Brain microvascular endothelial cell (primary cell): ENCODE measurements at regions not wholly inside any gene's neighbourhood (a gene's known extent, or its start where the extent isn't known, plus 50 kb on each side); places are given as distances from the start of the nearest gene placed in this dataset.
A peak's percentile ranks its signal among the peaks of the same experiment; 100 is the strongest.

Experiments
- DNase-seq: peaks from one replicate; pipeline ENCODE4 v3.0.0-alpha.2; 2020
- H3K27ac ChIP-seq: fragments of 250-450 bp; sonication (Bioruptor Pico); 2 replicates; pipeline ENCODE4 v1.5.1; 2020; ENCODE audit warnings: mild to moderate bottlenecking, moderate library complexity
- H3K27me3 ChIP-seq: fragments of 250-450 bp; sonication (Bioruptor Pico); replicated peaks from 2 replicates; pipeline ENCODE4 v1.5.1; 2020; ENCODE audit warnings: mild to moderate bottlenecking
- H3K36me3 ChIP-seq: fragments of 250-450 bp; sonication (Bioruptor Pico); replicated peaks from 2 replicates; pipeline ENCODE4 v1.5.1; 2020; ENCODE audit warnings: mild to moderate bottlenecking
- H3K4me3 ChIP-seq: 2 replicates; pipeline ENCODE4 v1.5.1; 2011; ENCODE audit warnings: low read depth, mild to moderate bottlenecking, control low read depth, low read length, moderate library complexity
- in situ Hi-C: cut with HindIII; loops from 2 replicates; pipeline ENCODE4 v1.10.0; 2017; ENCODE audit warnings: low sequenced_read_pairs, low pct_ligation_motif_present
- TF ChIP-seq, protein P1 (sequence below): IDR thresholded peaks from 2 replicates; pipeline ENCODE4 v1.5.1; 2011; ENCODE audit warnings: low read depth, mild to moderate bottlenecking, moderate library complexity, low read length, control low read depth, inconsistent platforms; ENCODE audit errors: missing control alignments

DNA sequence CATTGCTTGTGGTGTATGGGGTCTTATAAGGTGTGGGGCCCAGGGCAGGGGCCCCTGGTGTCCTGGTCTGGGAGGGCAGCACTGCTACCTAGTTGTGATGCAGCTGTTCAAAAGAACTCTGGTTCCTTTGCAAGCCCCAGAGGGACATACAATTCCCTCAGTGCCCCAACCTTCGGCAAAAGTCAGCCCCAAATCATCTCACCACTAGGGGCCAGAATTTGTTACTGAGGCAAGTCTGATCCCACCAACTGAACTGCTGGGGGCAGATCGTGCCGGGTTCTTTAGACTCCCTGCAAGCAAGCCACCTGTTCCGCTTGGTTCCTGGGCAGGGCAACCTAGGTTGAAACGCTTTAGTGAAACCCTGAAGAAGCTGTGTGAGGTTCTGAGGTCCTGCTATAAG lies 180.1 kb upstream of the S100G start:
- no peak for DNase-seq
- in situ Hi-C loops, result no loop called here
- H3K27ac ChIP-seq, result no peak overlapping the region
- TF ChIP-seq, protein P1, sequence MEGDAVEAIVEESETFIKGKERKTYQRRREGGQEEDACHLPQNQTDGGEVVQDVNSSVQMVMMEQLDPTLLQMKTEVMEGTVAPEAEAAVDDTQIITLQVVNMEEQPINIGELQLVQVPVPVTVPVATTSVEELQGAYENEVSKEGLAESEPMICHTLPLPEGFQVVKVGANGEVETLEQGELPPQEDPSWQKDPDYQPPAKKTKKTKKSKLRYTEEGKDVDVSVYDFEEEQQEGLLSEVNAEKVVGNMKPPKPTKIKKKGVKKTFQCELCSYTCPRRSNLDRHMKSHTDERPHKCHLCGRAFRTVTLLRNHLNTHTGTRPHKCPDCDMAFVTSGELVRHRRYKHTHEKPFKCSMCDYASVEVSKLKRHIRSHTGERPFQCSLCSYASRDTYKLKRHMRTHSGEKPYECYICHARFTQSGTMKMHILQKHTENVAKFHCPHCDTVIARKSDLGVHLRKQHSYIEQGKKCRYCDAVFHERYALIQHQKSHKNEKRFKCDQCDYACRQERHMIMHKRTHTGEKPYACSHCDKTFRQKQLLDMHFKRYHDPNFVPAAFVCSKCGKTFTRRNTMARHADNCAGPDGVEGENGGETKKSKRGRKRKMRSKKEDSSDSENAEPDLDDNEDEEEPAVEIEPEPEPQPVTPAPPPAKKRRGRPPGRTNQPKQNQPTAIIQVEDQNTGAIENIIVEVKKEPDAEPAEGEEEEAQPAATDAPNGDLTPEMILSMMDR, result peak; percentile 29
- no peaks in the 10 kb centered on the region for H3K27me3 ChIP-seq
- H3K4me3 ChIP-seq, result no peak overlapping the region
- H3K36me3 ChIP-seq, result no peaks in the 10 kb centered on the region

DNA sequence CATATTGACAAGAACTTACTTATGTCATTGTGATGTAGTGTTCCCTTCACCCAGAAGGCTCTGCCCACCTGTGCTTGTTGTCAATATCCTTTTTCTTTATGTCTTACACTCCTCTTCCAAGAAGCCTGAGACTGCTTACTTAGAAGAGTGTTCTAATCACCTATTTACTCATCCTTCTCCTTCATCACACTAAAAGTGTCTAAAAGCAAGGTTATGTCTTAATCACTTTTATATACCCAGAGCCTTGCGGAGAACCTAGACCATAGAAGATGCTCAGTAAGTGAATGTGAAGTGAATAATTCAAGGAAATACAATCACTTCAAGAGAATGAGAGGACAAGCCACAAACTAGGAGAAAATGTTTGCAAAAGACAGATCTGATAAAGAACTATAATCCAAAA lies 177.6 kb upstream of the S100G start:
- Histone ChIP-seq H3K4me3 (no peak overlapping the region), H3K36me3 (no peaks in the 10 kb centered on the region), H3K27ac (no peak overlapping the region), H3K27me3 (no peaks in the 10 kb centered on the region)
- TF ChIP-seq, protein P1, result no peak
- DNase-seq, result no peak
- in situ Hi-C loops, result no loop called here

DNA sequence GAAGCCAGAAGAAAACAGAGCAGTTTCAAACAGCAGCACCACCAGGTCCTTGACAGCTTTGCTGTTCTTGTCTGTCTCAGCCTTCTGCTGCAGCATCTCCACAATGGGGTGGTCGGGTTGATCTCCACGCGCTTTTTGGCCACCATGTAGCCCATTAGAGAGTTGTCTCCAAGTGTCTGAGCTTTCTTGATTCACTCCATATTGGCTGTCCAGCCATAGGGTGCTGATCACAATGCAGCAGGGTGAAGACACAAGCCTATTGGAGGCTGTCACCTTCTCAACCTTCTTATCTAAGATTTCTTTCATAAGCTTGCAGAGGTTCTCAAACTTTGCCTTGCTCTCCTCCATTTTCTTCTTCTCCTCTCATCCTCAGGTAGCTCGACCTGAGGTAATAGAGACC lies 175.4 kb upstream of the S100G start:
- Histone ChIP-seq H3K4me3 (no peak overlapping the region), H3K27ac (no peak overlapping the region), H3K27me3 (no peaks in the 10 kb centered on the region), H3K36me3 (no peaks in the 10 kb centered on the region)
- in situ Hi-C loops, result no loop called here
- TF ChIP-seq, protein P1, result no peak
- DNase-seq, result no peak

GRCh38 chrX:16476009-16476408 lies 173.9 kb upstream of the S100G start:
- in situ Hi-C loops, result no loop called here
- DNase-seq, result no peak
- TF ChIP-seq, protein P1, result no peak

DNA sequence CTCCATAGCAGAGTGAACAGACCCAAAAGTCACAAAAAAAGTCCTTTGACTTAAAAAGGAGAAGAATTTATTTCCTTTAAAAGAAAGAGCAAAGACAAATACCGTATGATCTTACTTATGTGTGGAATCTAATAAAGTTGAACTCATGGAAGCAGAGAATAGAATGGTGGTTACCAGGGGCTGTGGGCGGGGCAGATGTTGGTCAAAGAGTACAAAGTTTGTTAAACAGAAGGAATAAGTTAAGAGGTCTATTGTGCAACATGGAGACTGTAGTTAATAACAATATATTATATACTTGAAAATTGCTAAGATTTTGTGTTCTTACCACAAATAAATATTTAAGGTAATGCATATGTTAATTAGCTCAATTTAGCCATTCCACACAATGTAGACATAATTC lies 173.3 kb upstream of the S100G start:
- no peak for DNase-seq
- in situ Hi-C loops, result no loop called here
- TF ChIP-seq, protein P1, result no peak
- no peaks in the 10 kb centered on the region for H3K27me3 ChIP-seq
- no peaks in the 10 kb centered on the region for H3K36me3 ChIP-seq
- H3K4me3 ChIP-seq, result no peak overlapping the region
- no peak overlapping the region for H3K27ac ChIP-seq

More at GRCh38 chrX:16476009-16476408, 173.9 kb upstream of the S100G start:
- H3K36me3 ChIP-seq, result no peaks in the 10 kb centered on the region
- H3K4me3 ChIP-seq, result no peak overlapping the region
- H3K27me3 ChIP-seq, result no peaks in the 10 kb centered on the region
- H3K27ac ChIP-seq, result no peak overlapping the region

DNA sequence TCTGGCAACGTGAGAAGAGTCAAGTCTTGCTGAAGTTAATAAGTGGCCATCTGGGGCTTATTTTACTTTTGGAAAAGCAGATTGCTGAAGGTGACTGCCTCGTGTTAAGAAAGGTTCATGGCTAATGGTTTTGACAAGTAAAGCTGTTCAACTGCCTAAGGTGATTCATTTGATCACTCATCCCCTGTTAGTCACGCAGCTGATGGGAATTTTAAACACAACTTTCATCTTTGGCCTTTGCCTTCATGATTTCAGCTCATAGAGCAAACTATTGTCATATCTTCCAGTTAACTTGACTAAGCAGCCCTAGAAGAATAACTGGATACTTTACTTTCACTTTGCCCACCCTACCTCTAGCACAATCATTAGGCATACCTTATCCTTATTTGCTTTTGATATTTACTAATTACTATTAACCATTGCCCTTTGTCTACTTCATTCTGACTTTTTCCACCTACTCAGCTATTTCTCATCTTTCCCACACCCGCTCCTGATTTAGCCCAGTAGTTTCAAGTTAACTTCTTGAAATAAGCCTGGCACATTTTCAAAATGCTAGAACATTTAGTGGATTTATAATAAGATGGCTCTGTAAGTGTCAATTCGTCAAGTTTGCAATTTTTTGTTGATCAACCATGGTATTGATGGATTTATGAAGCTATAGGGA lies 170.6 kb upstream of the S100G start:
- Histone ChIP-seq H3K36me3 (no peaks in the 10 kb centered on the region), H3K27me3 (no peaks in the 10 kb centered on the region), H3K27ac (peak overlapping the region; percentile 8), H3K4me3 (no peak overlapping the region)
- in situ Hi-C loops, result no loop called here
- TF ChIP-seq, protein P1, result no peak
- DNase-seq, result peak; percentile 41
